ENCODE measurements at regions not wholly inside any gene's neighbourhood (a gene's known extent, or its start where the extent isn't known, plus 50 kb on each side); places are given as distances from the start of the nearest gene placed in this dataset.

- intact Hi-C loops (cut with micrococcal nuclease) = no loop called here
- no peaks in the 10 kb centered on the region for H3K27me3 Mint-ChIP-seq (ENCODE audit: insufficient read depth)
These were observed 237.4 kb upstream of the RGS6 start for GRCh38 chr14:71694591-71695530.

GRCh38 chr14:71695611-71696350 lies 236.4 kb upstream of the RGS6 start:
- Mint-ChIP-seq H3K4me3 (no peak overlapping the region), H3K27me3 (ENCODE audit: insufficient read depth) (no peaks in the 10 kb centered on the region), H3K36me3 (ENCODE audit: low read depth) (peaks cover 50% of the 10 kb centered on the region), H3K27ac (no peak overlapping the region), H3K9me3 (no peaks in the 10 kb centered on the region), H3K4me1 (ENCODE audit: low read depth) (peaks cover 26% of the 10 kb centered on the region)
- intact Hi-C loops (cut with micrococcal nuclease) = no loop called here
- DNase-seq (ENCODE audit: low spot score) = no peak

More at GRCh38 chr14:71694591-71695530, 237.4 kb upstream of the RGS6 start:
- Mint-ChIP-seq H3K4me3 (no peak overlapping the region), H3K36me3 (ENCODE audit: low read depth) (peaks cover 51% of the 10 kb centered on the region), H3K9me3 (no peaks in the 10 kb centered on the region), H3K4me1 (ENCODE audit: low read depth) (peaks cover 20% of the 10 kb centered on the region), H3K27ac (no peak overlapping the region)
- no peak for DNase-seq (ENCODE audit: low spot score)

GRCh38 chr14:71698027-71698426 lies 234.2 kb upstream of the RGS6 start:
- no peak overlapping the region for H3K27ac Mint-ChIP-seq

GRCh38 chr14:71698673-71699072 lies 233.6 kb upstream of the RGS6 start:
- DNase-seq (ENCODE audit: low spot score) = no peak
- peaks cover 3% of the 10 kb centered on the region for H3K9me3 Mint-ChIP-seq
- peaks cover 59% of the 10 kb centered on the region for H3K36me3 Mint-ChIP-seq (ENCODE audit: low read depth)
- H3K27ac Mint-ChIP-seq = no peak overlapping the region
- no peak overlapping the region for H3K4me3 Mint-ChIP-seq
- peaks cover 46% of the 10 kb centered on the region for H3K4me1 Mint-ChIP-seq (ENCODE audit: low read depth)
- intact Hi-C loops (cut with micrococcal nuclease) = no loop called here
- H3K27me3 Mint-ChIP-seq (ENCODE audit: insufficient read depth) = no peaks in the 10 kb centered on the region

More at GRCh38 chr14:71698027-71698426, 234.2 kb upstream of the RGS6 start:
- no peak overlapping the region for H3K4me3 Mint-ChIP-seq
- H3K4me1 Mint-ChIP-seq (ENCODE audit: low read depth) = peaks cover 47% of the 10 kb centered on the region
- intact Hi-C loops (cut with micrococcal nuclease) = no loop called here
- DNase-seq (ENCODE audit: low spot score) = no peak
- no peaks in the 10 kb centered on the region for H3K27me3 Mint-ChIP-seq (ENCODE audit: insufficient read depth)
- H3K36me3 Mint-ChIP-seq (ENCODE audit: low read depth) = peaks cover 54% of the 10 kb centered on the region
- peaks cover 3% of the 10 kb centered on the region for H3K9me3 Mint-ChIP-seq

- intact Hi-C loops (cut with micrococcal nuclease) = no loop called here
- H3K27me3 Mint-ChIP-seq (ENCODE audit: insufficient read depth) = no peaks in the 10 kb centered on the region
- H3K9me3 Mint-ChIP-seq = peaks cover 3% of the 10 kb centered on the region
- H3K27ac Mint-ChIP-seq = peak overlapping the region; percentile 56
- peaks cover 40% of the 10 kb centered on the region for H3K4me1 Mint-ChIP-seq (ENCODE audit: low read depth)
- no peak for DNase-seq (ENCODE audit: low spot score)
- H3K4me3 Mint-ChIP-seq = no peak overlapping the region
- H3K36me3 Mint-ChIP-seq (ENCODE audit: low read depth) = peaks cover 41% of the 10 kb centered on the region
These were observed 230.2 kb upstream of the RGS6 start for GRCh38 chr14:71701990-71702389.

- H3K4me3 Mint-ChIP-seq = no peak overlapping the region
- intact Hi-C loops (cut with micrococcal nuclease) = no loop called here
- peaks cover 39% of the 10 kb centered on the region for H3K36me3 Mint-ChIP-seq (ENCODE audit: low read depth)
- H3K27me3 Mint-ChIP-seq (ENCODE audit: insufficient read depth) = no peaks in the 10 kb centered on the region
- H3K27ac Mint-ChIP-seq = no peak overlapping the region
- H3K4me1 Mint-ChIP-seq (ENCODE audit: low read depth) = peaks cover 34% of the 10 kb centered on the region
- DNase-seq (ENCODE audit: low spot score) = no peak
- H3K9me3 Mint-ChIP-seq = peaks cover 3% of the 10 kb centered on the region
These were observed 229.4 kb upstream of the RGS6 start for GRCh38 chr14:71702786-71703185.

GRCh38 chr14:71703477-71703876 lies 228.8 kb upstream of the RGS6 start:
- no peak for DNase-seq (ENCODE audit: low spot score)
- H3K4me3 Mint-ChIP-seq = no peak overlapping the region
- peaks cover 39% of the 10 kb centered on the region for H3K36me3 Mint-ChIP-seq (ENCODE audit: low read depth)
- H3K9me3 Mint-ChIP-seq = peaks cover 3% of the 10 kb centered on the region
- peaks cover 34% of the 10 kb centered on the region for H3K4me1 Mint-ChIP-seq (ENCODE audit: low read depth)
- no peaks in the 10 kb centered on the region for H3K27me3 Mint-ChIP-seq (ENCODE audit: insufficient read depth)
- H3K27ac Mint-ChIP-seq = no peak overlapping the region
- intact Hi-C loops (cut with micrococcal nuclease) = no loop called here

GRCh38 chr14:71704210-71704609 lies 228.0 kb upstream of the RGS6 start:
- DNase-seq (ENCODE audit: low spot score) = no peak
- intact Hi-C loops (cut with micrococcal nuclease) = no loop called here
- Mint-ChIP-seq H3K27me3 (ENCODE audit: insufficient read depth) (no peaks in the 10 kb centered on the region), H3K4me3 (no peak overlapping the region), H3K4me1 (ENCODE audit: low read depth) (peaks cover 34% of the 10 kb centered on the region), H3K27ac (no peak overlapping the region), H3K36me3 (ENCODE audit: low read depth) (peaks cover 37% of the 10 kb centered on the region), H3K9me3 (peaks cover 3% of the 10 kb centered on the region)

- peaks cover 39% of the 10 kb centered on the region for H3K36me3 Mint-ChIP-seq (ENCODE audit: low read depth)
- no peak overlapping the region for H3K27ac Mint-ChIP-seq
- DNase-seq (ENCODE audit: low spot score) = no peak
- peaks cover 31% of the 10 kb centered on the region for H3K4me1 Mint-ChIP-seq (ENCODE audit: low read depth)
- peaks cover 3% of the 10 kb centered on the region for H3K9me3 Mint-ChIP-seq
- H3K4me3 Mint-ChIP-seq = no peak overlapping the region
- H3K27me3 Mint-ChIP-seq (ENCODE audit: insufficient read depth) = no peaks in the 10 kb centered on the region
- intact Hi-C loops (cut with micrococcal nuclease) = no loop called here
These were observed 226.8 kb upstream of the RGS6 start for GRCh38 chr14:71705460-71705859.

- Mint-ChIP-seq H3K4me3 (no peak overlapping the region), H3K27me3 (ENCODE audit: insufficient read depth) (no peaks in the 10 kb centered on the region), H3K27ac (no peak overlapping the region), H3K4me1 (ENCODE audit: low read depth) (peaks cover 28% of the 10 kb centered on the region), H3K36me3 (ENCODE audit: low read depth) (peaks cover 38% of the 10 kb centered on the region), H3K9me3 (no peaks in the 10 kb centered on the region)
- DNase-seq (ENCODE audit: low spot score) = no peak
- intact Hi-C loops (cut with micrococcal nuclease) = no loop called here
These were observed 223.2 kb upstream of the RGS6 start for GRCh38 chr14:71709076-71709475.

- H3K27ac Mint-ChIP-seq = no peak overlapping the region
- H3K9me3 Mint-ChIP-seq = no peaks in the 10 kb centered on the region
- peaks cover 39% of the 10 kb centered on the region for H3K36me3 Mint-ChIP-seq (ENCODE audit: low read depth)
- H3K27me3 Mint-ChIP-seq (ENCODE audit: insufficient read depth) = no peaks in the 10 kb centered on the region
- H3K4me1 Mint-ChIP-seq (ENCODE audit: low read depth) = peaks cover 28% of the 10 kb centered on the region
- intact Hi-C loops (cut with micrococcal nuclease) = no loop called here
- H3K4me3 Mint-ChIP-seq = no peak overlapping the region
- DNase-seq (ENCODE audit: low spot score) = no peak
These were observed 222.2 kb upstream of the RGS6 start for GRCh38 chr14:71709987-71710386.

- DNase-seq (ENCODE audit: low spot score) = no peak
- Mint-ChIP-seq H3K4me1 (ENCODE audit: low read depth) (peaks cover 28% of the 10 kb centered on the region), H3K36me3 (ENCODE audit: low read depth) (peaks cover 40% of the 10 kb centered on the region), H3K27ac (peak overlapping the region; percentile 67), H3K9me3 (no peaks in the 10 kb centered on the region), H3K27me3 (ENCODE audit: insufficient read depth) (no peaks in the 10 kb centered on the region), H3K4me3 (no peak overlapping the region)
- intact Hi-C loops (cut with micrococcal nuclease) = no loop called here
These were observed 221.1 kb upstream of the RGS6 start for GRCh38 chr14:71711125-71711524.

GRCh38 chr14:71711619-71712018 lies 220.6 kb upstream of the RGS6 start:
- Mint-ChIP-seq H3K4me3 (no peak overlapping the region), H3K4me1 (ENCODE audit: low read depth) (peaks cover 28% of the 10 kb centered on the region), H3K9me3 (no peaks in the 10 kb centered on the region), H3K36me3 (ENCODE audit: low read depth) (peaks cover 40% of the 10 kb centered on the region), H3K27me3 (ENCODE audit: insufficient read depth) (no peaks in the 10 kb centered on the region), H3K27ac (no peak overlapping the region)
- intact Hi-C loops (cut with micrococcal nuclease) = loop anchor here (2.0 kb wide), 1 partner anchor 67 kb away; no protein-coding TSS in a partner anchor
- DNase-seq (ENCODE audit: low spot score) = no peak

Data from activated T-helper 1 cell treated with anti-CD3 and anti-CD28 coated beads, Interleukin-12 subunit alpha, Interleukin-12 subunit beta, Interleukin-2, Interleukin-4 antibody, amounts not matched to agents 30 ng/mL and 10 ng/mL and 1 ng/mL, durations not matched to agents 14 hours and 24 hours and 36 hours (primary cell).